ENCODE measurements at regions not wholly inside any gene's neighbourhood (a gene's known extent, or its start where the extent isn't known, plus 50 kb on each side); places are given as distances from the start of the nearest gene placed in this dataset.
"Not testable (repeated sequence)": the region's sequence is repeated elsewhere in the genome, so short reads cannot be mapped to it uniquely, and the experiment has no call there.

GRCh38 chr2:192384191-192384590, 189.5 kb upstream of the TMEFF2 start:
- H3K36me3 ChIP-seq (ENCODE audit: control insufficient read depth, insufficient read depth, low read length); DNase-seq: not testable (repeated sequence)

GRCh38 chr2:192381082-192381481, 186.3 kb upstream of the TMEFF2 start:
- H3K27me3 ChIP-seq (replicated peaks; ENCODE audit: control insufficient read depth, insufficient read depth, low read length, poor library complexity, severe bottlenecking), result no peaks in the 10 kb centered on the region
- H3K36me3 ChIP-seq (ENCODE audit: control insufficient read depth, insufficient read depth, low read length), result no peaks in the 10 kb centered on the region
- DNase-seq, result no peak
- H3K9me3 ChIP-seq (ENCODE audit: control insufficient read depth, low read length), result no peaks in the 10 kb centered on the region
- H3K27ac ChIP-seq (ENCODE audit: insufficient read depth, low read length, poor library complexity, severe bottlenecking), result no peak overlapping the region
- H3K4me1 ChIP-seq (ENCODE audit: control insufficient read depth, insufficient read depth, low read length, poor library complexity, severe bottlenecking), result no peaks in the 10 kb centered on the region
- H3K4me3 ChIP-seq (ENCODE audit: insufficient read depth, low read depth, low read length, poor library complexity, severe bottlenecking), result no peak overlapping the region

More at GRCh38 chr2:192384191-192384590, 189.5 kb upstream of the TMEFF2 start:
- not testable (repeated sequence) for H3K27ac ChIP-seq (ENCODE audit: insufficient read depth, low read length, poor library complexity, severe bottlenecking); H3K4me3 ChIP-seq (ENCODE audit: insufficient read depth, low read depth, low read length, poor library complexity, severe bottlenecking); H3K27me3 ChIP-seq (replicated peaks; ENCODE audit: control insufficient read depth, insufficient read depth, low read length, poor library complexity, severe bottlenecking); H3K4me1 ChIP-seq (ENCODE audit: control insufficient read depth, insufficient read depth, low read length, poor library complexity, severe bottlenecking); H3K9me3 ChIP-seq (ENCODE audit: control insufficient read depth, low read length)

- Histone ChIP-seq H3K9me3 (ENCODE audit: control insufficient read depth, low read length) (no peaks in the 10 kb centered on the region), H3K4me3 (ENCODE audit: insufficient read depth, low read depth, low read length, poor library complexity, severe bottlenecking) (no peak overlapping the region), H3K4me1 (ENCODE audit: control insufficient read depth, insufficient read depth, low read length, poor library complexity, severe bottlenecking) (no peaks in the 10 kb centered on the region), H3K27ac (ENCODE audit: insufficient read depth, low read length, poor library complexity, severe bottlenecking) (no peak overlapping the region), H3K36me3 (ENCODE audit: control insufficient read depth, insufficient read depth, low read length) (no peaks in the 10 kb centered on the region), H3K27me3 (replicated peaks; ENCODE audit: control insufficient read depth, insufficient read depth, low read length, poor library complexity, severe bottlenecking) (no peaks in the 10 kb centered on the region)
- no peak for DNase-seq
Observed at GRCh38 chr2:192379736-192380135, 185.0 kb upstream of the TMEFF2 start.

GRCh38 chr2:192377173-192377572, 182.4 kb upstream of the TMEFF2 start:
- H3K4me1 ChIP-seq (ENCODE audit: control insufficient read depth, insufficient read depth, low read length, poor library complexity, severe bottlenecking), result no peaks in the 10 kb centered on the region
- H3K9me3 ChIP-seq (ENCODE audit: control insufficient read depth, low read length), result no peaks in the 10 kb centered on the region
- H3K27ac ChIP-seq (ENCODE audit: insufficient read depth, low read length, poor library complexity, severe bottlenecking), result no peak overlapping the region
- DNase-seq, result no peak
- no peaks in the 10 kb centered on the region for H3K36me3 ChIP-seq (ENCODE audit: control insufficient read depth, insufficient read depth, low read length)
- no peaks in the 10 kb centered on the region for H3K27me3 ChIP-seq (replicated peaks; ENCODE audit: control insufficient read depth, insufficient read depth, low read length, poor library complexity, severe bottlenecking)
- no peak overlapping the region for H3K4me3 ChIP-seq (ENCODE audit: insufficient read depth, low read depth, low read length, poor library complexity, severe bottlenecking)

- H3K9me3 ChIP-seq (ENCODE audit: control insufficient read depth, low read length), result no peaks in the 10 kb centered on the region
- H3K27ac ChIP-seq (ENCODE audit: insufficient read depth, low read length, poor library complexity, severe bottlenecking), result no peak overlapping the region
- H3K36me3 ChIP-seq (ENCODE audit: control insufficient read depth, insufficient read depth, low read length), result no peaks in the 10 kb centered on the region
- no peaks in the 10 kb centered on the region for H3K27me3 ChIP-seq (replicated peaks; ENCODE audit: control insufficient read depth, insufficient read depth, low read length, poor library complexity, severe bottlenecking)
- H3K4me3 ChIP-seq (ENCODE audit: insufficient read depth, low read depth, low read length, poor library complexity, severe bottlenecking), result no peak overlapping the region
- DNase-seq, result no peak
- H3K4me1 ChIP-seq (ENCODE audit: control insufficient read depth, insufficient read depth, low read length, poor library complexity, severe bottlenecking), result no peaks in the 10 kb centered on the region
Observed at GRCh38 chr2:192373754-192374153, 179.0 kb upstream of the TMEFF2 start.

- H3K4me1 ChIP-seq (ENCODE audit: control insufficient read depth, insufficient read depth, low read length, poor library complexity, severe bottlenecking), result no peaks in the 10 kb centered on the region
- H3K36me3 ChIP-seq (ENCODE audit: control insufficient read depth, insufficient read depth, low read length), result no peaks in the 10 kb centered on the region
- no peaks in the 10 kb centered on the region for H3K9me3 ChIP-seq (ENCODE audit: control insufficient read depth, low read length)
- no peaks in the 10 kb centered on the region for H3K27me3 ChIP-seq (replicated peaks; ENCODE audit: control insufficient read depth, insufficient read depth, low read length, poor library complexity, severe bottlenecking)
- no peak overlapping the region for H3K4me3 ChIP-seq (ENCODE audit: insufficient read depth, low read depth, low read length, poor library complexity, severe bottlenecking)
- DNase-seq, result no peak
- H3K27ac ChIP-seq (ENCODE audit: insufficient read depth, low read length, poor library complexity, severe bottlenecking), result no peak overlapping the region
Observed at GRCh38 chr2:192373221-192373620, 178.5 kb upstream of the TMEFF2 start.

- Histone ChIP-seq H3K27me3 (replicated peaks; ENCODE audit: control insufficient read depth, insufficient read depth, low read length, poor library complexity, severe bottlenecking) (no peaks in the 10 kb centered on the region), H3K4me3 (ENCODE audit: insufficient read depth, low read depth, low read length, poor library complexity, severe bottlenecking) (no peak overlapping the region), H3K27ac (ENCODE audit: insufficient read depth, low read length, poor library complexity, severe bottlenecking) (no peak overlapping the region), H3K4me1 (ENCODE audit: control insufficient read depth, insufficient read depth, low read length, poor library complexity, severe bottlenecking) (no peaks in the 10 kb centered on the region), H3K9me3 (ENCODE audit: control insufficient read depth, low read length) (no peaks in the 10 kb centered on the region), H3K36me3 (ENCODE audit: control insufficient read depth, insufficient read depth, low read length) (no peaks in the 10 kb centered on the region)
- no peak for DNase-seq
Observed at GRCh38 chr2:192369969-192370368, 175.2 kb upstream of the TMEFF2 start.

GRCh38 chr2:192357217-192357616, 162.5 kb upstream of the TMEFF2 start:
- Histone ChIP-seq H3K36me3 (ENCODE audit: control insufficient read depth, insufficient read depth, low read length) (no peaks in the 10 kb centered on the region), H3K9me3 (ENCODE audit: control insufficient read depth, low read length) (no peaks in the 10 kb centered on the region), H3K4me3 (ENCODE audit: insufficient read depth, low read depth, low read length, poor library complexity, severe bottlenecking) (no peak overlapping the region), H3K27me3 (replicated peaks; ENCODE audit: control insufficient read depth, insufficient read depth, low read length, poor library complexity, severe bottlenecking) (no peaks in the 10 kb centered on the region), H3K4me1 (ENCODE audit: control insufficient read depth, insufficient read depth, low read length, poor library complexity, severe bottlenecking) (no peaks in the 10 kb centered on the region), H3K27ac (ENCODE audit: insufficient read depth, low read length, poor library complexity, severe bottlenecking) (no peak overlapping the region)
- no peak for DNase-seq

GRCh38 chr2:192354512-192355244, 159.9 kb upstream of the TMEFF2 start:
- Histone ChIP-seq H3K9me3 (ENCODE audit: control insufficient read depth, low read length) (no peaks in the 10 kb centered on the region), H3K27me3 (replicated peaks; ENCODE audit: control insufficient read depth, insufficient read depth, low read length, poor library complexity, severe bottlenecking) (no peaks in the 10 kb centered on the region), H3K4me1 (ENCODE audit: control insufficient read depth, insufficient read depth, low read length, poor library complexity, severe bottlenecking) (no peaks in the 10 kb centered on the region), H3K27ac (ENCODE audit: insufficient read depth, low read length, poor library complexity, severe bottlenecking) (no peak overlapping the region), H3K36me3 (ENCODE audit: control insufficient read depth, insufficient read depth, low read length) (no peaks in the 10 kb centered on the region), H3K4me3 (ENCODE audit: insufficient read depth, low read depth, low read length, poor library complexity, severe bottlenecking) (no peak overlapping the region)
- no peak for DNase-seq

GRCh38 chr2:192347542-192347941, 152.8 kb upstream of the TMEFF2 start:
- H3K27me3 ChIP-seq (replicated peaks; ENCODE audit: control insufficient read depth, insufficient read depth, low read length, poor library complexity, severe bottlenecking), result no peaks in the 10 kb centered on the region
- no peaks in the 10 kb centered on the region for H3K36me3 ChIP-seq (ENCODE audit: control insufficient read depth, insufficient read depth, low read length)
- H3K9me3 ChIP-seq (ENCODE audit: control insufficient read depth, low read length), result no peaks in the 10 kb centered on the region
- DNase-seq, result no peak
- H3K27ac ChIP-seq (ENCODE audit: insufficient read depth, low read length, poor library complexity, severe bottlenecking), result no peak overlapping the region
- H3K4me3 ChIP-seq (ENCODE audit: insufficient read depth, low read depth, low read length, poor library complexity, severe bottlenecking), result no peak overlapping the region
- H3K4me1 ChIP-seq (ENCODE audit: control insufficient read depth, insufficient read depth, low read length, poor library complexity, severe bottlenecking), result no peaks in the 10 kb centered on the region
